DMS79 (cell line): ENCODE measurements at regions not wholly inside any gene's neighbourhood (a gene's known extent, or its start where the extent isn't known, plus 50 kb on each side); places are given as distances from the start of the nearest gene placed in this dataset.
"Not testable (repeated sequence)": the region's sequence is repeated elsewhere in the genome, so short reads cannot be mapped to it uniquely, and the experiment has no call there.

Experiments used
- DNase-seq: peaks from one replicate; lab custom pipeline; 2025; lab: John Stamatoyannopoulos, UW

DNA sequence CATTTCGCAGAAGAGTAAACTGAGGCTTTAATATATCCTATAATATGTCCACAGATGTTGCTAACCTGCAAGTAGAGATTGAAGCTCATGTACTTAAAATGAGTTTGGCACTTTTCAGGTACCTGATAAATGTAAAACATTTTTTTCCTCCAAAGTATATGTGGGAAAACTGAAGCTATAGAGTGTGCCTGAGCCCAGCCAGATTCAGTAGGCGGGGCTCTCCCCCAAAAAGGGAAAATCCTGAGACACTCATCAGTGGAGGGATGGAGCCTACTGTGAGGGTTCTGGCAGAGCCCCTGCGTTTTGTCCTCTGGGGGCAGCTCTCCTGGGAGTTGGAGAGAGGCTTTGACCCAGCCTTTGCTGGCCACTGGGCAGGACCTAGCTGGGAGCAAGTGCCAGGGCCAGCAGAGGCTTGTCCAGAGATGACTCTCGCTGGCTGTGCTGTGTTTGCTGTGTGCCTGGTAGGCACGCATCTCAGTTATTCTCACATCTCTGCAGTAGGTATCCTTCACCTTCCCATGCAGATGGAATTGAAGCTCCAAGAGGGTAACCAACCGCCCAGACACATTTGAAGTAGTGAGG, 81.1 kb upstream of the SPRY4 start:
- no peak for DNase-seq

DNA sequence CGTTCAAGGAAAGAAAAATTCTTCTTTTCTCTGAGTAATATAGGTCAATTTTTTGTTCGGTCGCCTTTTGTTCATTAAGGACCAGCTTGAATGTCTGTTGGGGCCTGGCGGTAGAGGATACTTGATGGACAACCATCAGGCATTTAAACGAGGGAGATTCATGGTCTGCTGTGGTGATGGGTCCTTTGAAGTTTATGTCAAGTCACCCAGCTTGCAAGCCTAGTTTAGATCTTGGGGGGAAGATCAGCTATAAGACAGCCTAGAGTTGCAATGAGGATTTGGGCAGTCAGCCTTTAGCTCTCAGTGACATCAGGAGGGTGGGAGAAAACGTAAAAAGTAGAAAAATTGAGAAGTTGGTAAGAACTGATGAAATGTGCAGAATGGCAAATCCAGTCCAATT, 80.2 kb upstream of the SPRY4 start:
- no peak for DNase-seq

DNA sequence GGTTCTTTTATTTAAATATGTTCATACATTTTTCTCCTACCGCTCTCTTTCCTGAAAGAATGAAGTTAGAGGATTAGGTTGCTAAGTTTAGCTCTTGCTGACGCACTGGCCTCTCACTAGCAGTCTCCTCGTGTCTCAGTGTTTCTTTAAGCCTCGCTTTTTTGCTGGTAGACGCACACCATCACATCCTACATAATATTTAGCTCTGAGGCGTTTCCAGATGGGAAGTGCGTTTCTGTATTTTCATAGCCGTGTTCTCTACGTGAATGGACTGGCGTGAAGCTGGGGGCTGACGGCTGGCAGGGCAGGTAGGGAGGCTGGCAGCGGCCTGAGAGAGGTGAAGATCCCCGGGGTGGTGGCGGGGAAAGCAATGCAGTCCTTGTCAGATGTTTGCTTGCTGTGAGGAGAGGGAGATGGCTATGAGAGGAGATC, 79.2 kb upstream of the SPRY4 start:
- no peak for DNase-seq

DNA sequence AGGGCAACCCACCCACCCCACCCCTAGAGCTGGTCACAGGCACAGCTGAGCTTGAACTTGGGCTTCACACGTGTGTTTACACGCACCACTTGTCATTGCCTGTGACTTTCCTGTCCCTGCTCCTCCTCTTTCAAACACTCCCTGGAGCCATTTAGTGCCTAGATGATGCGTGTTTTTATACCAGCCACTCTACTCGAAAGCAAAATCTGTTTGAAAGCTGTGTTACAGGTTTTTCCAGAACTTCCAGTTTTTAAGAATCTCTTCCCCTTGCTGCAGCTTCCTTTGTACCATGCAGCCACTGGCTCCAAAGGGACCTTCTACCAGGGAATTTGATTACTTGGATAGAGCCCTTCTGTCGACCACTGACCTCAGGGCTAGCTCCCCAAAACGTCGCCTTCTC, 78.8 kb upstream of the SPRY4 start:
- peak; percentile 22 for DNase-seq

DNA sequence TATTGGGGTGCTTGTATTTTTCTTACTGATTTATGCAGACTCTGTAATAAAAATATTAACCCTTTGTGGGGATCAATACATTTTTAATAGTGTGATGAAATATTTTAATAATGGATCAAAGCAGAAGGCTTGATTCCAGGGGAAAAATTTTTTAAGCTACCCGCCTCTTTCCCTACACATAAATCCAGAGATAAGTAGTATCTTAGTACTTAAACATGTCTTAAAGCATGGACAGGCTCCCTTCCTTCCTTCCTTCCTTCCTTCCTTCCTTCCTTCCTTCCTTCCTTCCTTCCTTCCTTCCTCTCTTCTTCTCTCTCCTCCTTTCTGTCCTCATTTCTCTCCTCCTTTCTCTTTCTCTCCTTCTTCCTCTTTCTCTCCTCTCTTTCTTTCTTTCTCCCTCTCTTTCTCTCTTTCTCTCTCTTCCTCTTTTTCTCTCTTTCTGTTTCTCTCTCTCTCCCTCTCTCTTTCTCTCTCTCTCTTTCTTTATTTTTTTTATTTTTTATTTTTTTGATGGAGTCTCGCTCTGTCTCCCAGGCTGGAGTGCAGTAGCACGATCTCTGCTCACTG, 78.0 kb upstream of the SPRY4 start:
- DNase-seq, result no peak

DNA sequence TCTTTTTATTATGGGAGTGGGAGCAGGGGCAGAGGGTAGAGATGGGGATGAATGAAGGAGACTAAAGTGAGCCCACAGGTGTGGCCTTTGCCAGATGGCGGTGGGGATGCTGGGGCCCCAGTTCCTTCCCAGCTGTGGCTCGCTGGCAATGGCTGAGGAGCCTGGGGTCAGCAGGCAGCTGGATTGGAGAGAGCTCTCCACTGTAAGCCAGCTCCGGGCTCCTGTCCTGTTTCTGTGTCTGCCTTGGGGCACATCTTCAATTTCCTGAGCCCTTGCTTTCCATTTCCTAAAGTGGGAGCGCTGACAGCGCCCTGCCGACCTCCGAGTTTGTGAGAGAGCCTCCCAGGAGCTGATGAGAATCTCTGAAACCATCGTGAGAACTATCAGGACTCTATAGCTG, 75.6 kb upstream of the SPRY4 start:
- DNase-seq, result no peak

DNA sequence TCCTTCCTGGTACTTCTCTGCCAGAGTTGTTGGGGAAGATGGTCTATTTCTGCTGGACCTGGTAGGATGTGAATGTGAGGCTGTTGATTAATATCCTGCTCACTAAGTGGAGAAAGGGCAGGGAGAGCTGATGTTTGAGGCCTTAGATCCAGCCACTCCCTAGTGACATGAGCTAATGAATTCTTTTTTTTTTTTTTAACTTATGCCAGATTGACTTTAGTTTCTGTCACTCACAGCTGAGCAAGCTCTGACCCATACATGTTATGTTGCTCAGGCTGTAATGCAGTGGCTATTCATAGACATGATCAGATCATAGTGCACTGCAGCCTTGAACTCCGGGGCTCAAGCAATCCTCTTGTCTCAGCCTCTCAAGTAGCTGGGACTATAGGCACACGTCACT, 75.1 kb upstream of the SPRY4 start:
- no peak for DNase-seq

DNA sequence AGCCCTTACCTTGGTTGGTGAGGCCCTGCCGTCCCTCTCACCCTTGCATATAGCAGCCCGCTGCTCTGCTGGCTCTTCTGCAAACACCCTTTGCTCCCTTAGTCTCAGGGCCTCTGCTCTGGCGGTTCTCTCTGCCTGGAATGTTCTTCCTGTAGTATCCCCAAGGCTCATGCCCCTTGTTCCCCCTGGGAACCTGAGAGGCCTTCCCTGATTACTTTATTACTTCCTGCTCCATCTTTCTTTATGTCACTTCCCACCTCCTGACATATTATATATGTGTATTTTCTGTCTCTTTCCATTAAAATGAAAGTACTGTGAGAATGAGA, 73.9 kb upstream of the SPRY4 start:
- DNase-seq, result no peak

DNA sequence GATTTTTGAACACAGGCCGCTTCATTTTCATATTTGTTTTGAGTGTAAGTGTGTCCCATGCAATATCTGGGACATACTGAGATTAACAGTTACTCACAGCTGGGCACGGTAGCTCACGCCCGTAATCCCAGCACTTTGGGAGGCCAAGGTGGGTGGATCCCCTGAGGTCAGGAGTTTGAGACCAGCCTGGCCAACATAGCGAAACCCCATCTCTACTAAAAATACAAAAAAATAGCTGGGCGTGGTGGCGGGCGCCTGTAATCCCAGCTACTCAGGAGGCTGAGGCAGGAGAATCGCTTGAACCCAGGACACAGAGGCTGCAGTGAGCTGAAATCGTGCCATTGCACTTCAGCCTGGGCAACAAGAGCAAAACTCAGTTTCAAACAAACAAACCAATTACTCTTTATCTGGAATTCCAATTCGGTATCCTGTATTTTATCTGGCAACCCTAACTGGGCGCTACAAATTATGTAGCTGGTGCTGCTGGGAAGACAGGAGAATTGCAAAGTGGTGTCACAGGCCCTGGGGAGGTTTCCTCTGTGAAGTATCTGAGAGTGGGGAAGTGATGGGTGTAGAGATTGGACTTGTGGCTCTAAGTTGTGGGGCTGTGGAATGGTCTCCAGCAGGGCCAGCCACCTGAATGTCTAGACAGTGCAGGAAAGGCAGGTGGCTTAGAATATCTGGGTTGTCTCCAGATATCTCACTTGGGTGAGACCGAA, 73.3 kb upstream of the SPRY4 start:
- DNase-seq, result not testable (repeated sequence)

DNA sequence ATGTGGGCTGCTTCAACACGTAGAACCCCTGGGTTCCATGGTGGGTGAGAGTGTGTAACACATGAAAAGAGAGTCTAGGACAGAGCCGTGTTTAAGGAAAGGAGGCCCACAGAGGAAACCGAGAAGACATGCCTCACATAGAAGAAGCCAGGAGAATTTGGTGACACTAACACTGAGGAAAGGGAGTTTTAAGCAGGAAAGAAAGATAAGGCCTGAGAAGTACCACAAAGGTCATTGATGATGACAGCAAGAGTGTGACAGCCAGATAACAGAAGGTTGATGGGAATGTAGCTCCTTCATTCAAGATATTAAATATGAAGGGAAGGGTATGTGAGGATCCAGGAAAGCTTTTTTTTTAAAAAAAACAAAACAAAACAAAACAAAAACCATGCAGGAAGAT, 72.4 kb upstream of the SPRY4 start:
- DNase-seq, result no peak

DNA sequence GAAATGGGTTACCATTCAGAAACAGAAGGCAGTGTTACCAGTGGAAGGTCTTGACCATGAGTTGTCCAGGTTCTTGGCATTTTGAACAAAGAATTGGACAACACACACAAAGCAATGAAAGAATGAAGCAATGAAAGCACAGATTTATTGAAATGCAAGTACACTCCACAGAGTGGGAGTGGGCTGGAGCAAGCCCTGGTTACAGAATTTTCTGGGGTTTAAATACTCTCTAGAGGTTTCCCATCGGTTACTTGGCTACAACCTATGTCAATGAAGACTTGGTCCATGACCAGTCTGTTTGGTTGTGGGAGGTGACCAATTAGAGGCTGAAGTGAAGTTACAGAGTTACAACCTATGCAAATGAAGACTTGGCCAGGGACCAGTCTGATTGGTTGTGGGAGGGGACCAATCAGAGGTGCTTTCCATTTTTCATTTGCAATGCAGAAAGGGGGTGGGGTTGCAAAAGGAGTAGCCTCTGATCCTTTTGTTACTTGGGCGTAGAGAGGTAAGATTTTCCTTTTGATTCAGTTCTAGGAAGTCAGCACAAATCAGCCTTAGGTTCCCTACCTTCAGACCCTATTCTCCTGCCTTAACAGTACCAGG, 71.7 kb upstream of the SPRY4 start:
- DNase-seq, result no peak

DNA sequence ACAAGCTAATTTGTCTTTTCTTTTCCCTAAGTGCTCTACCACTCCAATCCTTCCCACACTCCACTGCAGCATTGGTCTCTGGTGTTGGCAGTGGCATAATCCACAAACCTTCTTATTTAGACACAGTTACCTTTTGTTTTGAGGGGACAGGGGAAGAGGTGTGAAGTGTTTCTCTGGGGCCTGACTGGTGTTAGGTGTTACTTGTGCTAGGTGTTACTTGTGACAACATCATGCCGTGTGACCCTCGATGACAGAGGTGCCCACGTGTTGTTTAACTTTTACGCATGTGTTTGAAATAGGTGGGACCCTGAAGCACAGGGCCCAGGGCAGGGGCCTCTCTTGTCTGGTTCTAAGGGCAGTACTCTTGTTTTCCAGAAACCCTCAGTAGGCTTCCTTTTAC, 70.5 kb upstream of the SPRY4 start:
- DNase-seq, result no peak

DNA sequence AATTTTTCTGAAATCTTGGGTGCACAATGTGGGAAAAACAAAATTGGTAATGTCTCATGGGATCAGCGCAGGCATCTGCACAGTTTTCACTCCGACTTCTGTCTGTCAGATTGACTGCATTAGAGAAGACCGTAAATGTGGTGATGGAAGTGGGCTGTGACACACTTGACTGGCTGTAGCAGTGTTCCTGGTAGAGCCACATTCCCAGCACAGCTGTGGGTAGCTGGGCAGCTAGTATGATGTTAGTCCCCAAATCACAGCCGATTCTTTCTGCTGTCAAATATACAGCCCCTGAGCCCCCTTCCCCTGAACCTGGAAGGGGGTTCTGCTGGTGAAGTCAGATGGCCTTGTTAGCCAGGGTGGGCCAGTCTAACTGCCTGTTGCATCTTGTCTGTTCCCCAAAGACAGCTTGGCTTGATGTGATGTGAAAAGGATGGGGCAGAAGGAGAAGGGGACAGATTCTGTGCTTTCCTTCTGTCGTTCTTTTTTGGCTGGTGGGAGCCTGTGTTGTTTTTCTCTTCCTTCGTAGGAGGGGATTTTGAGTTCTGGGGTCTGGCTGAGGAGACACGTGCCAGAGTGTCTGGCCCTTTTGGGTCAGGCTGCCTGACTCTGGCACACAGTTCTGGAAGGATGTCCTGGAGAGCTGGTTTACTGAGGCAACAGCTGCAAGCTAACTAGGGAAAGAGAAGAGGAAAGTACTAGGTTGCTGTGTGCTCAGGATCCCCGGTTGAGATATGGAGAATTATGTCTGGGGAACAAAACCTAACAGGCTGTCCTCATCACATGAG, 66.4 kb upstream of the SPRY4 start:
- no peak for DNase-seq

DNA sequence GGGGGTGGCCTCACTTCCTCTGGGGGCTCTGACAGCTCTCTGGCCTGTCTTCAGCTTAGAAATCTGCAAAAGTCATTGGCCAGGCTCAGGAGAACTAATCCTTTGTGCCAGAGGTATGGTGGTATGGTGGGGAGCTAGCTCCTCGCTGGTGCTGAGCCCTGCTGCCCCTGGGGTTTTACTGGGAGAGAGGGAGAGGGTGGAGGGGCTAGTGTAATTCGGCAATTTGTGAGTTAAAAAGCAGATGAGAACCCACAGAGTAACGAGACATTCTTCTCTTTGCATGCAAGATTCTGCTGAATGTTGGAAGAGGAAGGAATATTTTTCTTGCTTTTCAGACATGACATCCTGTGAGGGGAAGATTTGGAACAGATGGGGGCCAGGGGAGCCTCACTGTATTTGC, 65.5 kb upstream of the SPRY4 start:
- DNase-seq, result no peak

DNA sequence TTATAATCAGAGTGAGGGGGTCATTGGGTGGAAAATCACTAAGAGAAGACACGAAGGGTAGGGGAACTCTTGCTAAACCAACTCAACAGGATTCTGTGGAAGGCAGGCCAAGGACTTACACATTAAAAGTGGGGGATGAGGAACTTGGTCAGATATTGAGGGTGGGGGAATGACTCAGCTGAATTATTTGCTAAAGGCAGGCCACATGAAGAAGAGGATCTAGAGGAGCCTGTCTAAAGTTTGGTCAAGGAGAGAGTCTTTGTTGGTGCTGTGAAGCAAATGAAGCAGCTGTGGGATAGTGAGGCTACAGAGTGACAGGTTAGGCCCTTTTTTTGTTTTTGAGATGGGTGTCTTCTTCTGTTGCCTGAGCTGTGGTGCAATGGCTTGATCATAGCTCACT, 63.9 kb upstream of the SPRY4 start:
- DNase-seq, result no peak

DNA sequence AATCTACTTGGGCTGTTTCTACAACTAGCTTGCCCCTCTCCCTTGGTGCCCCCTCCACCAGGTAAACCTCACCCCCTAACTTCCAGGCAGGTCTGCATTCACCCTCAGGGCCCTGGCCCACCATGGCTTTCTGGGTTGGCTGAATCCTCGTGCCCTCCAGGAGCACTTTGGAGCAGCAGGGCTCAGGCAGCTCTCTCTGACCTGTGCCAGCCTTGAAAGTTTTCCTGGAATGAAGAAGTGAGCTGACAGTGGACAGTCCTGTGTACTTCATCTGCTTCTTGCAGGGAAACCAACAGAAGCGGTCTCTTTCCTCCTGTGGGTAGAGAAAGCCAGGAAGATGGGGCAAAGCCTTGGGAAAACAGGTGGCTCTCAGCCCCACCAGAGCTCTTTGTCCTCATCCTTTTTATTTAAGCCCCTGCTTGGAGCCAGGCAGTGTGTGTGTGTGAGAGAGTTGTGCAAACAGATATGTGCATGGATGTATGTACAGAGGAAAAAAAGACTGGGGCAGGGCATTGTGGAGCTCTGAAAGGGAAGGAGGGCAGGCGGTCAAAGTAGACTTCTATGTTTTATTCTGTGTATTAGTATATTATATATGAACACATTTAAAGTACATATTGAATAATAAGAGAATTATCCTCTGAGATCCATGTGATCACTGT, 62.3 kb upstream of the SPRY4 start:
- no peak for DNase-seq

DNA sequence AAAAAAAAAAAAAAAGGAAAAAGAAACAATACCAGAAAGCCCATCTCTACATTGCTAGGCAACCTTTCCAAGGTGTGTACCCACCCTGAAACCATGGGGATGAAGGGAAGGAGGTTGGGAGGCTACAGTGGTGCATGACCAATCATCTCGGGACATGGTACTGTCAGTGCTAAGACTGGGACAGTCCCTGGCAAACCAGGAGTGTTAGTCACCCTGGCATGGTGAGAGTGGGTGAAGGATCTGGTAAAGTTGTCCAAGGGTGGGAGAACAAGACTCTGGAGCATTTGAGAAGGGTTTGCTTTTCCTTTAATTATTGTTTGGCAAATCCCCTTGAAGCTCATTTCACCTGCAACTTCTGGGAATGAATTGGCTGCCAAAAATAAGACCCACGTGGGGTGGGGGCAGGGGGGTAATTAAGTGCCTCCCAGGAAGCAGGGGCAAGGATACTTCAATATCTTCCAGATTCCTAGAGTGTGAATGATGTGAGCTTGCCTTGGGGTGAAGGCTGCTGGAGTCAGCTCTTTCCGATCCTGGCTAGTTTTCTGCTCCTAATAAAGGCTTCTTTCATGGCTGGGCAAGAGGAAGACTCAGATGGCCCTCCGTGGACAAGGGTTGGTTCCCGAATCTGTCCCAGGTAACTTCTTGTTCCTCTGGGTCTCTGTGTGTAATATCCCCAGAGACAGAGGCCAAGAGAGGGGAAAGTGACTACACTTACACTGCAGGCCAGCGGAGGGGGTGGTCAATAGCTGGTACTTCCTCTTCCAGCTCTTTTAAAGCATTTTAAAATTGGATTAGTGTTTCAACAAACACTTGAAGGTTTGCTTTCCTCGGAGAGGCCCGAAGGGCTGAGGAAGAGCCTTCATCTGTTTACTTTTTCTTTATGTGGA, 61.6 kb upstream of the SPRY4 start:
- no peak for DNase-seq

DNA sequence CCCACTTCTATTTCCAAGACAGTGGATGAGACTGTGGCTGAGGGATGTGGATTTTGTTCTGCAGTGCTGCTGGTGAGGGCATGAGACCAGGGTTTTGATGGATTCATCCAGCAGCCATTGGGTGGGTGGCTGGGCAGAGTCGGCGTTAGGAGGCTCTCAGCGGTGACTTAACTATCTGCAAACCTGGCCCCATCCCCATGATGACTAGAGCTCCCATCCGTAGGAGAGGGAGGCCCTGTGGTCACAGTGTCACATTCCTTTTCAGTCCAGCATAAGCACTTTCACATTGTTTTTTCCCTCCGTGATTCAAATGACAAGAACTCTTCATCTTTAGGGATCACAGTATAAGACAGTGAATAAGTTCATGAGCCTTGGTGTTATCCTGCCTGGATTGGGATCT, 60.4 kb upstream of the SPRY4 start:
- DNase-seq, result no peak

DNA sequence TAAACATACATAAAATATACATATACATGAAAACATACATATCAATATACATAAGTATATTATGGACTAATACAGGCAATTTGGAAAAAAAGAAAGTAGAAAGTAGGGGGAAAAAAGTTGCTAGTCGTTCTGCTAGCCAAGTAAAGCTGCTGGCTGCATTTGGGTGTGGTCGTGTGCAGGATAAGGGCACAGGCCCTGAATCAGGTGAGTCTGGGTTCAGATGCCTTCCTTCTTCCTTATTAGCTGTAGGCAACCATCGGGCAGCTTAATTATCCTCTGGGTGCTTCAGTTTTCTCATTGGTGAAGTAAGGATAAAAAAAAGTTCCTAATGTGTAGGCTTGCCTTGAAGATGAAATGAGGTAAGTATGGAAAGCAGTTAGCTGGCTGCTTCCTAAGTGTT, 59.2 kb upstream of the SPRY4 start:
- no peak for DNase-seq

DNA sequence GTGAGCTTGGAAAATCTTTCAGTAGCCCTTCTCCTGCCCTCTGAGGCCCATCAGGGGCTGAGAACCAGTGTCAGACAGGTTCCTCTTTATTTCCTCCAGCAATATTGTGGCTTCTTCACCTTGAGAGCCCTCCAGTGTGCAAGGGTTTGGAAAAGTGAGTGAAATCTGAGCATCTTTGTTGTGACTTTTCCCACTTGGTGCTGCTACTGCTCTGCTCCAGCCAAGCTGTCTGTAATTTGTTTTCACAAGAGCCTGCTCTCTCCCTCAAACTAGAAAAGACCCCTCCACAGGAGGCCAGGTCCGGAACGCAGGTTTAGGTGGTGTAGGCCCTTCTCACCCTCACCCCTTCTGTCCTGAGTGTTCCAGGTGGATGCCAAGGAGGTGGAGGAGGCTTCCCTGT, 57.4 kb upstream of the SPRY4 start:
- no peak for DNase-seq
